HG02970 (cell line): ENCODE measurements at regions not wholly inside any gene's neighbourhood (a gene's known extent, or its start where the extent isn't known, plus 50 kb on each side); places are given as distances from the start of the nearest gene placed in this dataset.

ENCODE experiments used
- ATAC-seq: cut with Tn5 transposase; IDR thresholded peaks from one replicate; pipeline ENCODE4 v1.9.1; 2021; ENCODE audit warnings: mild to moderate bottlenecking, moderate library complexity, moderate number of reproducible peaks; ENCODE audit not compliant: unreplicated experiment, low FRiP score

DNA sequence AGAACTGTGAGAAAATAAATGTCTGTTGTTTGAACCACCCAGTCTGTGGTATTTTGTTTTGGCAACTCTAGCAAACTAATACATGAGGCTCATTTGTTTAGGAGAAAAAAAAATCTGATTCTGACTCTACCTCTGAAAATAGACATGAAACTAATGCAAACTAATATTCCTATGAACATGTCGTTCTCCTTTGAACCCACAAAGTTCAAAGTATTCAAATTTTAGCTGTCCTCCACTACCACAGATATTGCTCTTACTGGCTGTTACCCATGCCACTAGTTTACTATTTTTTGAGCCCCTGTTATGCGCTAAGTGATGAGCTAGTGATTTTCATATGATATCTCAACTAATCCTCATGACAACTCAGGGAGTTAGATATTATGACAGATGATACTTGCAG lies 58.8 kb upstream of the ZNF804B start:
- ATAC-seq, result no peak

DNA sequence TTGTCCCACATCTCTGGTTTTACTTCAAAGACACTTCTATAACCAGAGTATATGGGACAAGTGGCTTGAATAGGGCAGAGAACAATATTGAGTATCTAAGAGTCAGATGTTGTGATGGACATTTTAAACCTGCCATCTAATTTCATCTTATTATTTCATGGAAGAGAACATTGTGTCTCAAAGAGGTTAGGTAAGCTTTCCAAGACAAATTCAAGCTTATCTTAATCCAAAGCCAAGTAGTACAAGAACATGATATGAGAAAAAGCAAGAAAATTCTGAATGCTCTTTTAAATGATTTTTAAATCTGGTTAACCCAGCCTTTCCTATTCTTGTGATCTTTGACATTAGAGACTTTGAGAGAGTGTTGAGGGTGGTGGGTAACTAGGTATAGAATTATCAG lies 65.3 kb upstream of the ZNF804B start:
- no peak for ATAC-seq

DNA sequence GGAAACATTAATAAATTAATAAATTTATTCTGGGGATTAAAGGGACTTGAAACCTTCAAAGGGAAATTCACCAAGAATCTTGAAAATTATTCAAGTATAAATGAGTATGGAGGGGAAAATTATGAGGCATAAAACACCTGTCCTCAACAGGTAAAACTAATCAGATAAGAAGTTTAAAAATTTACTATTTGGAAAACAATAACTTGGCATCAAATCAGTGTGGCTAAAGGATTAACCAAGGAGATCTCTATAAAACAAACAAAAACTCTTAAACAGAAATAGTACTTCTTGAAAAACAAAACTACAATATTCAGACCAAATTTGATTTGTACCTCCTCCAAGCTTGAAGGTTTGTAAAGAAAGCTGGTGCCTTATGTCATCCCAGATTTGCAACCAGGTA lies 66.4 kb upstream of the ZNF804B start:
- ATAC-seq, result no peak

DNA sequence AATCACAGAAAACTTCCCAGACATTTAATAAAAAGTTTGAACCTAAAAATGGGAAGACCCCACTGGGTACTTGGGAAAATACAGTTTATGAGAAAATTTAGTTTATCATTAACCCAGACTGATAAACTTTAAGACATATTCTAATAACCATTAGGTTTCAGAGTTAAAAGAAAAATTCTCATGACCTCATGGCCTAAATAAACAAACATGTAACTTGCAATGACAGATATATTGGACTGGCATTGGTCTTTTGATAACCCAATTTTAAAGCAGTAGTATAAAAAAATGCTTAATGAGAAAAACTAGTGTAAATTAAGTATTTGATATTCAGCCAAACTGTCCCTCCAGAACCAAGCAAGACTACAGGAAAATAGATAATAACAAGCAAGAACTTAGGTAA lies 67.0 kb upstream of the ZNF804B start:
- ATAC-seq, result no peak

DNA sequence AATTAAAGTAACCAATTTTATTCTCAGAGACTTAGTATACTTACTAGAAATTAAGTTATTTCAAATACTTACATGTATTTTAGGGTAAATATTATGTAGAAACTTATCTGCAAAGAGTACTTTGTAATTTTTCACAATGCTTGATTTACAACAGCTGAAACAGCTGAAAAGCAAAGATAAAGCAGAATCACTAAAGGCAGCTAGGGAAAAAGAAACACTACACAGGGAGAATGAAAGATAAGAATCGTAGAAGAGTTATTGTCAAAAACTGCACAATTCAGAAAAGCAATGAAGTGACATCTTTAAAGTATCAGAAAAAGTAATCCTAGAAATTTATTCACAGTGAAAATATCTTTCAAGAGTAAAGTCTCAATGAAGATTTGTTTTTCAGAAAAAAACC lies 69.7 kb upstream of the ZNF804B start:
- ATAC-seq, result no peak

DNA sequence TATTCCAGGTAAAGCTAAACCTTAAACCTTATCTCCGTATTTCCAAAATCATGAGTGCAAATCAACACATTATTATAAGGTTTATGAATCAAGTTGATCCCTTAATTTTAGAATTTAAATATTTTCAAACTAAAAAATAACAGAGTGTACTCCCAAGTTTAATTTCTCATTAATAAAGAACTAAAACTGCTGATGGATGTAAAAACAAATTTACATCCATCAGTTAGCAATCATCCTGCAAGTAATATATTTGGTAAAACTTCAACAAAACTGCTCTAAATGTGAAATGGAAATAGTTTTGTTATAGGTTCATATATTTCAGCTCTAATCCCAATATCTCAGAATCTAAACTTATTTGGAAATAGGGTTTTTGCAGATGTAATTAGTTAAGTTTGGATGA lies 71.3 kb upstream of the ZNF804B start:
- no peak for ATAC-seq

DNA sequence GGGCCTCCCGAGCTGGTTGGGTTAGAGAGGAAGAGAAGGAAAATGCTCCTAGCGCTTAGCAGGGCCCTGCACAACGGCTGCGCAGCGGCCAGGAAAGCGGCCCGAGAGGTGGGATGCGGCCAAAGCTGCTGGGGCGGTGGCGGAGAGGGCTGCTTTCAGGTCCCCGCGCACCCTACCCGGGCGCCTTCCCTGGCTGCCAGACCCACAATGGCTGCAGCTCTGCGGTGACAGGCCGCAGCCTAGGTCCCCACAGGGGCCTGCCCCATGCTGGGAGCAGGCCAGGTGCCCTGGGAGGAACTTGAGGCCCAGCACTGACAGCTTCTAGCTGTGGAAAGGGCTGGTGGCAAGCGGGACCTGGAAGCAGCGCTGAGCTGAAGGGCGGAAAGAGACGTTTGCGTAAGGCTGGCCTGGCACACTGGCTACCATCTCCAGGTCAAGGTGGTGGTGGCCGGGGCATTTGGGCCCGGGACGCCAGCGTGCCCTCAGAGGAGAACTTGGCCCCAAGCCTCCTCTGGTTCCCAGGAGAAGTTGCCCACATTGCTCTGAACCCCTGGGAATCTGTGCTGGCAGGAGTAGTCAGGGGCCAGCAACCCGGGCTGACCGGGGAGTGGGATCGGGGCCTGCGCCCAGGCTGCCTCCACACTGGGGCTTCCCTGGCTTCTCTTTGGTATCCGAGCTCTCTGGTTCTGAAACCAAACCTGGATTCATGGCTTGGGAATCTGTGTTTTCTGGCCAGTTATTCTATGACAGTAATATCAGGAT lies 72.9 kb upstream of the ZNF804B start:
- no peak for ATAC-seq

DNA sequence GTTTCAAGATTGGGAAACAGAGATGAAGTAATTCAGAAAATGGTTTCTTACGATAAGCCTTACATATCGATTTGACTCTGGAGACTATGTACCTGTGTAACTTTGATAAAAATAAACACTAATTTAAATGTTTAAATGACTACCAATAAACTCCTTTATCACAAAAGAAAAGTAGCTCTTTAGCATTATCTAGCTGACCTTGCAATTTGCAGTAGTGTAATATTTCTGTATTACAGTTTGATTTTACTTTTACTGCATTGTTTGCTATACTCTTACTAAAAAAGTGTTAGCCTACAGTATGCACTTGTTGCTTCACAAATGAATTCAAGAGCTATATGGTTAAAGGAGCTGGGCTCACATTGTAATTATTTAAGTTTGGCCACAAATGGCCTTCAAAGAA lies 77.8 kb upstream of the ZNF804B start:
- ATAC-seq, result no peak

DNA sequence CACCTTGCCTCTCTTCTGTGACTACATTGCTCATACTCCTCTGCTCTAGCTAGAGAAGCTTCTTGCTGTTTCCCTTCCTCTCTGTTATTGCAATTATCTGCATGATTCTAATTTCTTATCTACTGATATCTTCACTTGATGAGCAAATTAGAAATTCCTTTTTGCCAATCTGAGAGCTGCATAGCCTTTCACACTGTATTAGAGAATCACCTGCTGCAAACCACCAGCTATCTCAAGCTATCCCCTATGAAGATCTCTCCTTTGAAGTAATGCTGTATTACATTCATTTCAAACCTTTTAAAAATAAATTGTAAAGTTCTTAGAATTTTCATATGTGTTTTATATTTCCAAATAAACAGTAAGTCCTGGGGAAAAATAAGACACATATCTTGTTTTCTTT lies 89.0 kb upstream of the ZNF804B start:
- no peak for ATAC-seq

DNA sequence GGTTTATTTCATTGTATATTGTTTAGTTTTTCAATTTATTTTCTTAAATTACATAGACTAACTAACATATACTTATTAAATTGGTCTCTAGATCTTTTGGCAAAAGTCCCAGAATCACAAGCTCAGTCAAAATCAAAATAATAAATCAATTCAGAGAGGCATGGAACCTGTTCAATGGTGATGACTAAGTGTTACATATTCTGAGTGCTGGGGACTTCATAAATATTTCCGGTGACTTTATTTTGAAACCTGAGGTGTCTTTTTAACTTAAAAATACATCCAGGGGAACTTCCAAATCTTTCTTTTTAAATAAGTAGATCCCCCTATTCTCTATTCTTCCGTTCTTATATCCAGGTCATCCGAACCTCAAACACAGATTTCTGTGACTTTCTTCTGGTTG lies 89.6 kb upstream of the ZNF804B start:
- ATAC-seq, result no peak

DNA sequence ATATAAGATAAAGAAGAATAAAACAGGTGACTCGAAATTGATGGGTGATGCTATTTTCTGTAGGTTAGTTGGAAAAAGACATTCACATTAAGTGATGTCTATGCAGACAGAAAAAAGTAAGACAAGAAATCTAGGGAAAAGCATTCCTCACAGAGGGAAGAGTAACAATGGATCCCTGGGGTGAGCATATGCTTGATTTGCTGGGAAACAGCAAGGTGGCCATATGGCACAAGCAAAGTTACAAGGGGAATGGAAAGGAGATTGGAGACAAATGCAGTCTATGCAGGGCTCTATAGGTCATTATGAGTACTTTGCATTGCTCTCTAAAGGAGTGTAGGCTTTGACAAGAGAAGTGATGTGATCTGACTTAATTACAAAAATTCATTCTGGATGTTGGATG lies 90.9 kb upstream of the ZNF804B start:
- no peak for ATAC-seq

DNA sequence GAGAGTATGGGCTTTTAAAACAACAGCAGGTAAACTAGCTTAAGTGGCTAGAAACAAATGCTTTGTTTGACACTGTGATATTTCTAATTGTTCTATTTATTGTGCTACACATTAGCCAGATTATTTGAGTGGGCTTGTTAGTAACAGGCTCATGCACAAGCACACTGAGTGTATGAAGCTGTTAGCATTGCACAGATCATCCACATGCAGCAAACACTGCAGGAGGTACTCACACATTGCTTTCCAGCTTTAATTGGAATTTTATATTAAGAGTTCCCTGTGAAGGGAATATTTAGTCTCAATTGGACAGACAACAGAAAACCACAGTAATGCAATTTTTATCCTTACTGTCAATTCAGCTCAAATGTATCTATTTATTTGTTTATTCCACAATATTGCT lies 92.9 kb upstream of the ZNF804B start:
- ATAC-seq, result no peak

DNA sequence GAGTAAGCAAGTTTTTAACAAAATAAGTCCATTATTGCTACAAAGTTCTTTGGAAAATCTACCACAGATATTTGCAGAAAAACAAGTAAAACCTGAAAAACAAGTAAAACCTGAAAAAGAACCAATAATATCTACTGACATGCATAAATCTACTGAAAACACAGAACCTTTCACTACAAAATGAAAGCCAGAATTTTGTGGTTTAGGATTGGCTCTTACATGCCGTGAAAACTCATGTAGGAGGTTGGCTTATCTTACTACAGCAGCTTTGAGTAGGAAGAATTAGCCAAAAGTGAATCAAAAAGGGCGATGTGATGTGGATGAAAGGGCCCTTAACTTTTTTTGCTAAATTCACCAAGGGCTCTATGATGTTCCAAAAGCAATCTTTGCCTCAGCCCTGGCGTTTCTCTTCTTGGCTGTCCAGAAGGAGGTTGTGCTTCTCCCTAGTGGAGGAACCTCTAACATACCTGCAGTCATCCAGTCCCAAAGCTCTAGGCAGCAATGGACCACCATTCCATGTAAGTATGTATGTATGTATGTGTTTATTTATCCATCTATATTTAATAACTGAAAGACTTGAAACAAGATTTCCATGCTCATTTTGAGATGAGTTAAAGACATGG lies 93.5 kb upstream of the ZNF804B start:
- no peak for ATAC-seq

DNA sequence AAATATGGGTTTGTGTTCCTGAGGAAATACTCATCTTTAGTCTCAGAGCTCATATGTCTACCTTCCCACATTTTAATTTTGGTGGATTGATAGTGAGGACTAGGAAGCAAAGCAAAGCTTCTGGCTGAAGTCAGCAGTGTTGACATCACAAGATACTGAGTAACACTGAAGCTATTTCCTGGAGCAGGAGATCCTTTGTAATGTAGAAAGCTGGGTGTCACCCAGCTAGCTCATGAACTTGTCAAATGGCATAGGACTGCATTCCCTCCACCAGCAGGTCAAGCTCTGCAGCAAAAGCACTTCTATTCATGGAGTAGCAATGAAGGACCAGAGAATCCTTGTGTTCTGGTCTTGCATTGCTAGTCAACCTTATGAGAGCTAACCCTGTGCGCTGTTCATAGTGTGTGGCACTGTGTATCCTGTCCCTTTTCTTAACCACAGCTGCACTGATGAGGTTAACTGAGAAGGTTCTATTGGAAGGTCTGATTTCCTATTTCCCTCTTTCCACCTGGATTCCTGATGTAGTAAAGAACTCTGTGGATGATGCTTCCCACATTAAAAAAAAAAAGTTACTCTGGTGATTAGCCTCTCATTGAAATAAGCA lies 94.8 kb upstream of the ZNF804B start:
- ATAC-seq, result no peak

DNA sequence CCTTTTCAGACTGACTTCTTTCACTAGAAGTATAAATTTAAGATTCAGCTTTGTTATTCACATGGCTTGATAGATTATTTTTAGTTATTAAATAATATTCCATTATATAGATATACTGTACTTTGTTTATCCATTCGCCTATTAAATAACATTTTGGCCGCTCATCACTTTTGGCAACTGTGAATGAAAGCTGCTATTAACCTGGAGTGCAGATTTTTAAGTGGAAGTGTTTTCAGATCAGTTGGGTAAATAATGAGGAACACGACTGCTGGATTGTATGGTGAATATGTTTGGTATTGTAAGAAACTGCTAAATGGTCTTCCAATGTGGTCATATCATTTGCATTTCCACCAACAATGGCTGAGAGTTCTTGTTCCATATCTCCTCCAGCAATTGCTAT lies 97.6 kb upstream of the ZNF804B start:
- no peak for ATAC-seq

DNA sequence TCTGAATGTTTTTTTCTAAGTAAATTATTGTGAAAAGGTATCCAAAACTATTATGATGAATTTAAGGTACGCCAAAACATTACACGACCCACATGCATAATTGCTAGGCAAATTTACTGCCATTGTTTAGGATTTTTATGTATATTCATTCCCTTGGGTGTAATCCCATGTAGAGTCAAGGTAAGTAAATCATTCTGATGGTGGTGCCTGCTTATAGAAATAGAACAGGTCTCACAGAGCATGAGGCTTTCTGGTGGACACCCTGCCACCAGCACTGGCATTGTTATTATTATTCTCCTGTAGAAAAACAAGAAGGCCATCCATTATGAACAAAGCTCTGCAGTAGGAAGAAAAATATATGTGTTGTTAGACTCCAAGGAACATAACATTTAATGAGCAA lies 111.7 kb upstream of the ZNF804B start:
- no peak for ATAC-seq

DNA sequence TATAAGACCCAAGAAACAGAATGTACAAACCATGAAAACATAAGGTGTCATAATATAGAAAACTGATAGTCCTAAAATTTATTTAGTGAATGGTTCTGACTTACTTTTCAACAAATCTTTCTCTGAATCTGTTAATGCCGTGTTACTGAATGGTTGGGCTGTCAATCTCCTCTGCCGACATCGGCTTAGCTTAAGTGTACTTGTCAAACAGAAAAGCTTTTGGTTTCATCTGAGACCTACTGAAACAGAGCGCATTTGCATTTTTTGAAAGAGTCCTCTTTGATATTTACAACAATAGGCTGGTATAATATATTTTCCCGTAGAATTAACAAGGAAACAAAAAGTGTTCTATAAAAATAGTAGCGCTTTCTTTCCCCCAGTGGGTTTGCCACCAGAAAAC lies 120.9 kb upstream of the ZNF804B start:
- ATAC-seq, result no peak

DNA sequence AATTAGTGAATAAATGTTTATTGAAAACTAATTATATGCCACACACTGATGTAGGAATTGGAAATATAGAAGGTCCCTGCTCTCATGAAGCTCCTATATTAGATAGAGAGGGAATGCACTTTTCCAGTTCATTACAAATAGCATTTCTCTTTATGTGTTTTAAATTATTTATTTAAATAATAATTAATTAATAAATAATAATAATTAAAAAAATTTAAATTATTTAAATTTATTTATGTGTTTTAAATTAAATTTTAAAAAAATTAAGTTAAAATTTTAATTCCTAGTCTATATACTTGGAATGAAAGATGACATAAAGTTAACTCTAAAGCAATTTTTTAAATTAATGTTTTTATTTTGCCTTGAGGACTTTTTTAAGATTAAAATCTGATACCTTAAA lies 121.7 kb upstream of the ZNF804B start:
- ATAC-seq, result no peak

DNA sequence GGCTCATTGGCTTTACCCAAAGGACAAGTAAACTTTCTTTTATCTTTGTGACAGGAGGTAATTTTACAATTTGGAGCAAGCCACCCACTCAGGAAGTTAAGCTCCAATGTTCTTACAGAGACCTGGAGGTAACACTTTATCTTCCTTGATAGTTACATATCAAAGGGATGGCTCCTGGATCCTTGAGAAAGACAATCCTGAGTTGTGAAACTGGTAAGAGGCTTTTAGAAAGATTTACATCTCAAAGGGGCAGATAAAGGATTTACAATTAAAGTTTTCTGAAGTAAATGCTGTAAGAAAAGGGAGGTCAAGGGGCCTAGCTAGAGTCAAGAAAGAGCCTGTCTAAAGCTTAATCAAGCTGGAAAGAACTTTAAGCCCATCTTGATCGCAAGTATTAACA lies 124.4 kb upstream of the ZNF804B start:
- ATAC-seq, result no peak

DNA sequence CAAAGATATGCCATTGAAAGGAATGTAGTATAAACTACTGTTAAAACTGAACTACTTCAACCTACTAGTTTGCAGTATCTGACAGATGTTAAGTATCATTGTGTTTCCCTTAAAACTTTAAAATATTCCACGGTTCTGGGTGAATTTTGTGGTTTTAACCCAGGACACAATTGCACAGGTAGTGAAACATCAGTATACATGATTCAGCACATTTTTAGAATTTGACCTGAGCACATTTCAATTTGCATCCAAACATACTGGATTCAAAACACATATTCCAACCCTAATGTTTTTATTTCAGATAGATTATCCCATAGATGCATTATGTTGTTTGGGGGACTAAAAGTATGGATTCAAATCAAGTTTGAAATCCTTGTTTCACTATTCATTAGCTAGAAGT lies 129.9 kb upstream of the ZNF804B start:
- no peak for ATAC-seq

DNA sequence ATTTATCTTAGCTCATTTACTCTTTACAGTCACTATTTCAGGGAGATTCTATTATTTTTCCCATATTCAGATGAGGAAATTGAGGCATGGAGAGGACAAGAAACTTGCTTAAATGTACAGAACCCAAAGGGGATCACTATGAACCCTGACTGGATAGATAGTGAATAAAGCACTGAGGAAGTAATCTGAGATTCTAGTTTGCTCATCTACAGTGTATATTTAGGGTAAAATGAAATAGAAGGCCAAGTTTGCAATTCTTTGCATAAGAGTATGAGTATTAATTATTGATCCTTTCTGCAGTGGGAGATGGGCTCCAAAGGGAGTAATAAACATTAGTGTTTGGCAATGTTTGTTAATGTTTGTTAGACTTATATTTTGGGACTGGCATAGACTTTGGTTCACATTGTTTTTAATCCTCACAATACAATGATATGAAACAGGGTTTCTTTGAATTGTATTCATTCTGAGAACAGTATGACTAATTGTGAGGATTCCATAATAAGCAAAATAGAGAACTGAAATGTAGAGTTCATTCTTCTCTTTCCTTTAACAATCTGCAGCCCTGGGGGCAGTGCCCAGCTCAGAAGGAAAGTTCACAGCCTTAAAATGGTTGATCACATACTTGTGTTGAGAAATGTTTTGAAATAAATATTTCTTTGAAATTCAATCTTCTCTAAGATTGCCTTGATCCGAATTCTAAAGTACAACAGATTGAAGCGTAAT lies 131.0 kb upstream of the ZNF804B start:
- ATAC-seq, result peak; percentile 100
